Panc1 (cell line): ENCODE measurements at regions not wholly inside any gene's neighbourhood (a gene's known extent, or its start where the extent isn't known, plus 50 kb on each side); places are given as distances from the start of the nearest gene placed in this dataset.

Experiments used
- ATAC-seq: fragments of 200-7000 bp; cut with Tn5 transposase; 2 replicates; pipeline ENCODE4 v1.9.1; 2020; ENCODE audit warnings: mild to moderate bottlenecking, moderate library complexity
- BruUV-seq: library from RNA; stranded (reverse); fragments of 400-500 nt; replicated peaks from 2 replicates; lab custom pipeline; 2021; lab: Mats Ljungman, UMichigan
- CTCF ChIA-PET: fragments of 300-600 bp; sonication (Branson Sonifier 250); formaldehyde crosslinking; loops from one replicate; lab custom pipeline; 2022; ENCODE audit warnings: antibody characterized with exemption; lab: Charles Lee
- POLR2A ChIA-PET: fragments of 300-600 bp; sonication (Branson Sonifier 250); formaldehyde crosslinking; loops from one replicate; lab custom pipeline; 2022; ENCODE audit warnings: antibody characterized with exemption; lab: Charles Lee
- DNase-seq: peaks from one replicate; pipeline ENCODE4 v3.0.0-alpha.2; 2010; ENCODE audit warnings: low read depth, low spot score
- H3K27ac ChIP-seq: 2 replicates; pipeline ENCODE4 v1.5.1; 2011; ENCODE audit warnings: mild to moderate bottlenecking, low read length, inconsistent platforms
- H3K27me3 ChIP-seq: fragments of 200-500 bp; sonication (Bioruptor generic); 2 replicates; pipeline ENCODE4 v1.6.0; 2014; ENCODE audit warnings: low read length, inconsistent platforms; ENCODE audit not compliant: control insufficient read depth, insufficient read depth
- H3K36me3 ChIP-seq: fragments of 200-500 bp; sonication (Bioruptor generic); 2 replicates; pipeline ENCODE4 v1.5.1; 2014; ENCODE audit warnings: inconsistent platforms, mild to moderate bottlenecking, low read length, moderate library complexity; ENCODE audit not compliant: control insufficient read depth, insufficient read depth
- H3K4me1 ChIP-seq: 2 replicates; pipeline ENCODE4 v1.5.1; 2011; ENCODE audit warnings: inconsistent platforms, mild to moderate bottlenecking, low read length, moderate library complexity; ENCODE audit not compliant: control insufficient read depth, insufficient read depth
- H3K4me3 ChIP-seq, 2 experiments: 2 replicates each; pipeline ENCODE4 v1.5.1; 2011 to 2012; ENCODE audit warnings: low read depth in 2 of 2, low read length in 2 of 2, mild to moderate bottlenecking in 2 of 2, inconsistent platforms in 1 of 2, moderate library complexity in 1 of 2
- H3K9me3 ChIP-seq: fragments of 200-500 bp; sonication (Bioruptor generic); 2 replicates; pipeline ENCODE4 v1.5.1; 2014; ENCODE audit warnings: low read depth, mild to moderate bottlenecking, inconsistent platforms, low read length, moderate library complexity; ENCODE audit not compliant: control insufficient read depth, insufficient read depth
- POLR2AphosphoS5 ChIP-seq: IDR thresholded peaks from 2 replicates; pipeline ENCODE4 v1.6.1; 2012; ENCODE audit warnings: mild to moderate bottlenecking, low read depth, low read length, moderate library complexity
- REST ChIP-seq, 2 experiments: IDR thresholded peaks; 2 replicates each; pipeline ENCODE4 v1.6.1; 2011 to 2012; ENCODE audit warnings: low read depth in 2 of 2, control low read depth in 1 of 2, low read length in 1 of 2, mild to moderate bottlenecking in 1 of 2, moderate library complexity in 1 of 2; ENCODE audit not compliant: insufficient read depth in 1 of 2
- SIN3A ChIP-seq: IDR thresholded peaks from 2 replicates; pipeline ENCODE4 v1.6.1; 2012; ENCODE audit warnings: low read depth, mild to moderate bottlenecking, low read length, moderate library complexity, borderline replicate concordance; ENCODE audit not compliant: insufficient read depth
- TCF7L2 ChIP-seq: IDR thresholded peaks from 2 replicates; pipeline ENCODE4 v1.6.1; 2011; ENCODE audit warnings: mild to moderate bottlenecking, low read depth, low read length, inconsistent platforms
- in situ Hi-C: cut with HindIII; loops from 2 replicates; pipeline ENCODE4 v1.10.0; 2016; ENCODE audit warnings: low sequenced_read_pairs, low pct_unique_long_range_greater_than_20kb
- intact Hi-C: fragments of 100-400 bp; cut with micrococcal nuclease; formaldehyde crosslinking; loops from one replicate; pipeline ENCODE4 v1.10.0; 2022; ENCODE audit not compliant: unreplicated experiment
- TF ChIP-seq, protein P1 (sequence below): fragments of 450-650 bp; IDR thresholded peaks from 2 replicates; pipeline ENCODE4 v1.5.1; 2017; ENCODE audit warnings: mild to moderate bottlenecking

DNA sequence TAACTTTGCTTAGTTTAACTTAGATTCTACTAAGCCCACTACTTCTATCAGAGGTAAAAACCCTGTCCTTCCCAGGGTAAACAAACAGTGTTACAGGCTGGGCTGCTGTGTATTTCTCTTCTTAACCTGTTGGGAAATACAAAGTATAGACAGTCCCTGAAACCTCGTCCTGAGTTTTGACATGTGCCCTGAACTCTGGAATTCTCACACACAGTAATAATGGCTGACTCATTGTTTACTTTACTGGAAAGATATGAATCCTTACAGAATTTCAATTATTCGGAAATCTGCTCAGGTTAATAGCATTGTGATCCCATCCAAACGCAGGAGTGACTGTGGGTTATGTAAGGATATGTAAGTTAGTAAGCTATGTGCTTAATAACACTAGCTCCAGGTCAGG, 199.1 kb downstream of the TMEM114 start:
- Histone ChIP-seq H3K4me1 (no peaks in the 10 kb centered on the region), H3K4me3 (no peak overlapping the region), H3K9me3 (no peaks in the 10 kb centered on the region), H3K36me3 (no peaks in the 10 kb centered on the region), H3K27me3 (no peaks in the 10 kb centered on the region), H3K27ac (no peak overlapping the region)
- TF ChIP-seq POLR2AphosphoS5 (no peak), REST (IDR thresholded peaks at IDR 0.05; ENCODE audit: insufficient read depth in 1 of 2, low read depth in 2 of 2, low read length in 1 of 2) (no peak), TCF7L2 (no peak), SIN3A (no peak)
- TF ChIP-seq, protein P1, sequence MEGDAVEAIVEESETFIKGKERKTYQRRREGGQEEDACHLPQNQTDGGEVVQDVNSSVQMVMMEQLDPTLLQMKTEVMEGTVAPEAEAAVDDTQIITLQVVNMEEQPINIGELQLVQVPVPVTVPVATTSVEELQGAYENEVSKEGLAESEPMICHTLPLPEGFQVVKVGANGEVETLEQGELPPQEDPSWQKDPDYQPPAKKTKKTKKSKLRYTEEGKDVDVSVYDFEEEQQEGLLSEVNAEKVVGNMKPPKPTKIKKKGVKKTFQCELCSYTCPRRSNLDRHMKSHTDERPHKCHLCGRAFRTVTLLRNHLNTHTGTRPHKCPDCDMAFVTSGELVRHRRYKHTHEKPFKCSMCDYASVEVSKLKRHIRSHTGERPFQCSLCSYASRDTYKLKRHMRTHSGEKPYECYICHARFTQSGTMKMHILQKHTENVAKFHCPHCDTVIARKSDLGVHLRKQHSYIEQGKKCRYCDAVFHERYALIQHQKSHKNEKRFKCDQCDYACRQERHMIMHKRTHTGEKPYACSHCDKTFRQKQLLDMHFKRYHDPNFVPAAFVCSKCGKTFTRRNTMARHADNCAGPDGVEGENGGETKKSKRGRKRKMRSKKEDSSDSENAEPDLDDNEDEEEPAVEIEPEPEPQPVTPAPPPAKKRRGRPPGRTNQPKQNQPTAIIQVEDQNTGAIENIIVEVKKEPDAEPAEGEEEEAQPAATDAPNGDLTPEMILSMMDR: no peak
- DNase-seq (no peak), ATAC-seq (no peak)
- BruUV-seq: no TSS peak
- in situ Hi-C loops: no loop called here
- intact Hi-C loops: no loop called here
- POLR2A ChIA-PET: no interaction called here
- CTCF ChIA-PET: no interaction called here

DNA sequence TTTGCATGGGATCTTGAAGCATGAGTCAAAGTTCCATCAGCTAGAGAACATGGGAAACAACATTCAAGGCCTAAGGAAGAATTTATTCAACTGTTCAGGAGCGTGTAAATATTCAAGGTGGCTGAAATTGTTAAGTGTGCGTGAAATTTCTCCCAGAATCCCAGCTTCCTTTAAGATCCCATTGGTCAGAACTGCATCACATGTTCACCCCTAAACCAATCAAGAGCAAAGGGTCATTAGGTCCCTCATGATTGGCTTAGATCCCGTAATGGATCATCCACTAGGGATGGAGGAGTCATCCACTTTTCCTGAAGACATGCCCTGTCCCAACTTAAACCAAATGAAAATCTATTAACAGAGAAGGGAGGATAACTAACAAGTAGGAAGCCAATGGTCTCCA, 201.6 kb downstream of the TMEM114 start:
- ATAC-seq (no peak), DNase-seq (no peak)
- Histone ChIP-seq H3K27ac (no peak overlapping the region), H3K36me3 (no peaks in the 10 kb centered on the region), H3K27me3 (no peaks in the 10 kb centered on the region), H3K4me3 (no peak overlapping the region), H3K4me1 (no peaks in the 10 kb centered on the region), H3K9me3 (no peaks in the 10 kb centered on the region)
- in situ Hi-C loops (no loop called here), intact Hi-C loops (no loop called here)
- POLR2A ChIA-PET: no interaction called here
- BruUV-seq: no TSS peak
- TF ChIP-seq REST (IDR thresholded peaks at IDR 0.05; ENCODE audit: insufficient read depth in 1 of 2, low read depth in 2 of 2, low read length in 1 of 2) (no peak), TCF7L2 (no peak), SIN3A (no peak), POLR2AphosphoS5 (no peak)
- TF ChIP-seq, protein P1: no peak
- CTCF ChIA-PET: no interaction called here
